ENCODE measurements at regions not wholly inside any gene's neighbourhood (a gene's known extent, or its start where the extent isn't known, plus 50 kb on each side); places are given as distances from the start of the nearest gene placed in this dataset.

DNA sequence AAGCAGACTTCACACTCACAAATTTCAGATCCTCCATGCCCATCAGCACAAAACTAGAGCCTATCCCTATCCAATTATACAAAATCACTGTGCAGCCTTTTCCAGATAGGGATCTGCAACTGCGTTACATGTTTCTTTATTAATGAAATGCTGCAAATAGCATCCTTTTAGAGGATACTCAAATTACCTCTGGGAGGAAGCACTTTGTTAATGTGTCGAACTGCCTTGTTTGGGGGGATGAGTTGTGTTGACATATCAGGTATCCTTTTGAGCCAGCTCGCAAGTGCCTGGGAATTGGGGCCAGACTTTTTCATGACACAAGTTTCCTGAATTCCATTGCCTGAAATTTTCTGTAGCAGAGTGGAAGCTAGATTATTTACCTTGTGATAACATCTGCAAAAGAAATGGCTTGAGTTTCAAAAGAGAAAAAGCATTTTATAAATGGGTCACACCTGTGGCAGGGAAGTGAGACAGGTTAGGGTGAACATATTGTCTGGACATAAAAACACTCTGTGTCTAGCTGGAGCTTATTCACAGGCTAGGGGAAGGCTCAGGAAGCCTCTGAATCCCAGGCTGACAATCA, 299.1 kb upstream of the MTNR1B start:
- H3K79me2 ChIP-seq (ENCODE audit: control insufficient read depth, insufficient read depth, low read length, unreplicated experiment), result no peaks in the 10 kb centered on the region
- no peak overlapping the region for H3K4me3 ChIP-seq (ENCODE audit: low read depth, low read length)
- H3K27ac ChIP-seq (ENCODE audit: low read depth, low read length), result no peak overlapping the region
- no peak overlapping the region for H2AFZ ChIP-seq (ENCODE audit: low read length, unreplicated experiment)
- H3K27me3 ChIP-seq (ENCODE audit: insufficient read depth, low read length), result no peaks in the 10 kb centered on the region
- no peaks in the 10 kb centered on the region for H3K36me3 ChIP-seq (ENCODE audit: insufficient read depth, low read length)
- no peaks in the 10 kb centered on the region for H3K4me1 ChIP-seq (ENCODE audit: control insufficient read depth, insufficient read depth, low read length, unreplicated experiment)

GRCh38 chr11:92671081-92671480, 298.4 kb upstream of the MTNR1B start:
- Histone ChIP-seq H3K27ac (ENCODE audit: low read depth, low read length) (no peak overlapping the region), H3K27me3 (ENCODE audit: insufficient read depth, low read length) (no peaks in the 10 kb centered on the region), H3K4me1 (ENCODE audit: control insufficient read depth, insufficient read depth, low read length, unreplicated experiment) (no peaks in the 10 kb centered on the region), H3K36me3 (ENCODE audit: insufficient read depth, low read length) (no peaks in the 10 kb centered on the region), H3K4me3 (ENCODE audit: low read depth, low read length) (no peak overlapping the region), H2AFZ (ENCODE audit: low read length, unreplicated experiment) (no peak overlapping the region), H3K79me2 (ENCODE audit: control insufficient read depth, insufficient read depth, low read length, unreplicated experiment) (no peaks in the 10 kb centered on the region)

GRCh38 chr11:92675303-92675702, 294.1 kb upstream of the MTNR1B start:
- H3K27me3 ChIP-seq (ENCODE audit: insufficient read depth, low read length), result no peaks in the 10 kb centered on the region
- H3K4me1 ChIP-seq (ENCODE audit: control insufficient read depth, insufficient read depth, low read length, unreplicated experiment), result no peaks in the 10 kb centered on the region
- no peak overlapping the region for H3K27ac ChIP-seq (ENCODE audit: low read depth, low read length)
- no peak overlapping the region for H2AFZ ChIP-seq (ENCODE audit: low read length, unreplicated experiment)
- no peak overlapping the region for H3K4me3 ChIP-seq (ENCODE audit: low read depth, low read length)
- H3K36me3 ChIP-seq (ENCODE audit: insufficient read depth, low read length), result no peaks in the 10 kb centered on the region
- no peaks in the 10 kb centered on the region for H3K79me2 ChIP-seq (ENCODE audit: control insufficient read depth, insufficient read depth, low read length, unreplicated experiment)

DNA sequence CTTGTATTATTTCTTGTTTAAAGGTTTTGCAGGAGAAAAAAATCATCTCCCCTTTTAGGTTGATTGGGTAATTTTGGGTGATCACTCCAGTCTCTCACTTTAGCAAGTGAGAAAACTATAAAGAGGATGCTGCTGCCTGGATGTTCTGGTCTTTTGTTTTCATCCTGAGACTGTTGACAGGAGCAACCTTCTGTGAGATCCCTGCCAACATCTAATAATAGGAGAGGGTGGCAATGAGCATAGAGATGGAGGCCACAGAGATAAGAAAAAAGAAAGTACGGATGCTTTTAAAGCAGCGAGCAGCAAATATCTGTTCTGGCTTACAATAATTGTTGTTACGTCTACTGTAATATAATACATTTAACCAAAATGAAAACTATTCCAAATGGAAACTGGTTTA, 293.6 kb upstream of the MTNR1B start:
- Histone ChIP-seq H3K27ac (ENCODE audit: low read depth, low read length) (no peak overlapping the region), H3K36me3 (ENCODE audit: insufficient read depth, low read length) (no peaks in the 10 kb centered on the region), H3K27me3 (ENCODE audit: insufficient read depth, low read length) (no peaks in the 10 kb centered on the region), H2AFZ (ENCODE audit: low read length, unreplicated experiment) (no peak overlapping the region), H3K4me3 (ENCODE audit: low read depth, low read length) (no peak overlapping the region), H3K79me2 (ENCODE audit: control insufficient read depth, insufficient read depth, low read length, unreplicated experiment) (no peaks in the 10 kb centered on the region), H3K4me1 (ENCODE audit: control insufficient read depth, insufficient read depth, low read length, unreplicated experiment) (no peaks in the 10 kb centered on the region)

- no peaks in the 10 kb centered on the region for H3K27me3 ChIP-seq (ENCODE audit: insufficient read depth, low read length)
- no peaks in the 10 kb centered on the region for H3K36me3 ChIP-seq (ENCODE audit: insufficient read depth, low read length)
- H3K4me1 ChIP-seq (ENCODE audit: control insufficient read depth, insufficient read depth, low read length, unreplicated experiment), result no peaks in the 10 kb centered on the region
- H2AFZ ChIP-seq (ENCODE audit: low read length, unreplicated experiment), result no peak overlapping the region
- no peak overlapping the region for H3K27ac ChIP-seq (ENCODE audit: low read depth, low read length)
- no peak overlapping the region for H3K4me3 ChIP-seq (ENCODE audit: low read depth, low read length)
- no peaks in the 10 kb centered on the region for H3K79me2 ChIP-seq (ENCODE audit: control insufficient read depth, insufficient read depth, low read length, unreplicated experiment)
These were observed 291.3 kb upstream of the MTNR1B start for GRCh38 chr11:92678008-92678611.

GRCh38 chr11:92681586-92681985, 287.9 kb upstream of the MTNR1B start:
- Histone ChIP-seq H3K4me3 (ENCODE audit: low read depth, low read length) (no peak overlapping the region), H3K27ac (ENCODE audit: low read depth, low read length) (no peak overlapping the region), H3K4me1 (ENCODE audit: control insufficient read depth, insufficient read depth, low read length, unreplicated experiment) (no peaks in the 10 kb centered on the region), H2AFZ (ENCODE audit: low read length, unreplicated experiment) (no peak overlapping the region), H3K27me3 (ENCODE audit: insufficient read depth, low read length) (no peaks in the 10 kb centered on the region), H3K79me2 (ENCODE audit: control insufficient read depth, insufficient read depth, low read length, unreplicated experiment) (no peaks in the 10 kb centered on the region), H3K36me3 (ENCODE audit: insufficient read depth, low read length) (no peaks in the 10 kb centered on the region)

DNA sequence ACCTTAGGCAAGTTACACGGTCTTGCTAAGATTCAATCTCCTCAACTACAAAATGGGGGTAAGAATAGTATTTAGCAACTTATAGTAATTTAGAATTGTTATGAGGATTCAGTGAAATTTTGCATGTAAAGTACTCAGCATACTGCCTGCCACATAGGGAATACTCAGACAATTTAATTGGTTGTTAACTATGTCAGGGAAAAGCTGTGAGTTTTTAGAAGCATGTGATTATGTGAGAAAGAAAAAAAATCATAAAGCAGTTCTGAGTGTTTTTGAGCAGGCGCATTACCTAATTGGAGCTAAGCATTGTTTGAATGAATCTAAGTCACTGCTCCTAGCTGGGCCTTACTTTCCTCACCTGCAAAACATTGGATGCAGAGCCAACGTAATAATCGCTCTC, 287.3 kb upstream of the MTNR1B start:
- H3K27ac ChIP-seq (ENCODE audit: low read depth, low read length), result no peak overlapping the region
- H3K36me3 ChIP-seq (ENCODE audit: insufficient read depth, low read length), result no peaks in the 10 kb centered on the region
- no peaks in the 10 kb centered on the region for H3K79me2 ChIP-seq (ENCODE audit: control insufficient read depth, insufficient read depth, low read length, unreplicated experiment)
- H3K27me3 ChIP-seq (ENCODE audit: insufficient read depth, low read length), result no peaks in the 10 kb centered on the region
- no peaks in the 10 kb centered on the region for H3K4me1 ChIP-seq (ENCODE audit: control insufficient read depth, insufficient read depth, low read length, unreplicated experiment)
- no peak overlapping the region for H2AFZ ChIP-seq (ENCODE audit: low read length, unreplicated experiment)
- H3K4me3 ChIP-seq (ENCODE audit: low read depth, low read length), result no peak overlapping the region

DNA sequence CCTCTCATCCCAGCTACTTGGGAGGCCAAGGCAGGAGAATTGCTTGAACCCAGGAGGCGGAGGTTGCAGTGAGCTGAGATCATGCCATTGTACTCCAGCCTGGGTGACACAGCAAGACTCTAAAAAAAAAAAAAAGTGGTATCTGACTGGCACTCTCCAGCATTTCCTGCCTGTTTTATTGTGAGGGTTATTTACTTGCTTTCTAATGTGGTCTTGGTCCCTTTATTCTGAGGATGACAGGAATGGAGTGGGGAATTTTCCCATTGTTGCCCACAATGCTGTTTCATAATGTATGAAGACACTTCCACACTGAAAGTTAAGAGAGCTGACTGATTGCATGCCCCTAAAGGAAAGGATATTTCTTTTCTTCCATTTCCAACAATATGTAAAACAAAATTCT, 286.5 kb upstream of the MTNR1B start:
- H3K4me1 ChIP-seq (ENCODE audit: control insufficient read depth, insufficient read depth, low read length, unreplicated experiment), result no peaks in the 10 kb centered on the region
- no peaks in the 10 kb centered on the region for H3K36me3 ChIP-seq (ENCODE audit: insufficient read depth, low read length)
- H3K79me2 ChIP-seq (ENCODE audit: control insufficient read depth, insufficient read depth, low read length, unreplicated experiment), result no peaks in the 10 kb centered on the region
- H3K27me3 ChIP-seq (ENCODE audit: insufficient read depth, low read length), result no peaks in the 10 kb centered on the region
- H3K27ac ChIP-seq (ENCODE audit: low read depth, low read length), result no peak overlapping the region
- H2AFZ ChIP-seq (ENCODE audit: low read length, unreplicated experiment), result no peak overlapping the region
- no peak overlapping the region for H3K4me3 ChIP-seq (ENCODE audit: low read depth, low read length)

DNA sequence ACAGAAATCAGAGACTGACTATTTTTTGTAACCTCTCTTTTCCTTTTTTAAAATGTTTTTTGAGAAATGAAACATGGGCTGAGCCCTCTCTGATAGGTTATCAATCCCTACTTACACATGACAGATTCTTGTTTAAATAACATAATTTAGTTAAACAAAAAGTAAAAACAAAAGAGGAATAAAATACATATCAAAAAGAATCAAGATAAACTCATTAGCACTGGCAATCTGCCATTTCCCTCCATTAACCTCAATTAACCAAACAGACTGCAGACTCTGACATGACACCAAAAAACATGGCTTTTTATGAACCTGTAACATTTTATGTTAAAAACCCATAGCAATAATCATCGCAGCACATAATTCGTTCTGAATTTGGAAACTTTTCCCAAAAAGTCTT, 284.4 kb upstream of the MTNR1B start:
- no peak overlapping the region for H3K27ac ChIP-seq (ENCODE audit: low read depth, low read length)
- H3K36me3 ChIP-seq (ENCODE audit: insufficient read depth, low read length), result no peaks in the 10 kb centered on the region
- no peaks in the 10 kb centered on the region for H3K4me1 ChIP-seq (ENCODE audit: control insufficient read depth, insufficient read depth, low read length, unreplicated experiment)
- no peaks in the 10 kb centered on the region for H3K79me2 ChIP-seq (ENCODE audit: control insufficient read depth, insufficient read depth, low read length, unreplicated experiment)
- no peaks in the 10 kb centered on the region for H3K27me3 ChIP-seq (ENCODE audit: insufficient read depth, low read length)
- H2AFZ ChIP-seq (ENCODE audit: low read length, unreplicated experiment), result no peak overlapping the region
- no peak overlapping the region for H3K4me3 ChIP-seq (ENCODE audit: low read depth, low read length)

DNA sequence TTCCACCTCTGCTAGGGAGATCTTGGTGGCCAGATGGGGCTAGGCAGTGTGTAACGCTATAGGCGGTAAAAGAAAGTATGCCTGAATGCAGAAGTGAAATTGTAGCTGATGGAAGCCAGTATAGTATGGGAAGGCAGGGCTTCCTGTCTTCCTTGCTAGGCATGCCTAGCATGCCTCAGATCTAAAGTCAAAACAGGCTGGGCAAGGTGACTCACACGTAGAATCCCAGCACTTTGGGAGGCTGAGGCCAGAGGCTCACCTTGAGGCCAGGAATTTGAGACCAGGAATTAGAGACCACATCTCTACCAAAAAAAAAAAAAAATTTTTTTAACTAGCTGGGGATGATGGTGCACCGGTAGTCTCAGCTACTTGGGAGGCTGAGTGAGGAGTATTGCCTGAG, 281.7 kb upstream of the MTNR1B start:
- Histone ChIP-seq H2AFZ (ENCODE audit: low read length, unreplicated experiment) (no peak overlapping the region), H3K4me1 (ENCODE audit: control insufficient read depth, insufficient read depth, low read length, unreplicated experiment) (no peaks in the 10 kb centered on the region), H3K36me3 (ENCODE audit: insufficient read depth, low read length) (no peaks in the 10 kb centered on the region), H3K4me3 (ENCODE audit: low read depth, low read length) (no peak overlapping the region), H3K27me3 (ENCODE audit: insufficient read depth, low read length) (no peaks in the 10 kb centered on the region), H3K27ac (ENCODE audit: low read depth, low read length) (no peak overlapping the region), H3K79me2 (ENCODE audit: control insufficient read depth, insufficient read depth, low read length, unreplicated experiment) (no peaks in the 10 kb centered on the region)

GRCh38 chr11:92688416-92688815, 281.0 kb upstream of the MTNR1B start:
- Histone ChIP-seq H3K4me1 (ENCODE audit: control insufficient read depth, insufficient read depth, low read length, unreplicated experiment) (no peaks in the 10 kb centered on the region), H3K27me3 (ENCODE audit: insufficient read depth, low read length) (no peaks in the 10 kb centered on the region), H3K79me2 (ENCODE audit: control insufficient read depth, insufficient read depth, low read length, unreplicated experiment) (no peaks in the 10 kb centered on the region), H3K4me3 (ENCODE audit: low read depth, low read length) (no peak overlapping the region), H2AFZ (ENCODE audit: low read length, unreplicated experiment) (no peak overlapping the region), H3K27ac (ENCODE audit: low read depth, low read length) (no peak overlapping the region), H3K36me3 (ENCODE audit: insufficient read depth, low read length) (no peaks in the 10 kb centered on the region)

Measured in ACC112 (cell line).